HEK293 (cell line): ENCODE measurements at regions not wholly inside any gene's neighbourhood (a gene's known extent, or its start where the extent isn't known, plus 50 kb on each side); places are given as distances from the start of the nearest gene placed in this dataset.

Experiments
- CTCF ChIA-PET: fragments of 350-600 bp; formaldehyde crosslinking; extraction: SDS; loops from one replicate; lab custom pipeline; 2021; ENCODE audit warnings: antibody characterized with exemption; lab: Yijun Ruan, JAX
- POLR2A ChIA-PET: fragments of 300-600 bp; formaldehyde crosslinking; extraction: SDS; loops from one replicate; lab custom pipeline; 2020; ENCODE audit warnings: antibody characterized with exemption, inconsistent platforms; lab: Yijun Ruan, JAX
- H3K27ac ChIP-seq: fragments of 200-500 bp; sonication (Bioruptor generic); 2 replicates; pipeline ENCODE4 v1.5.1; 2014; ENCODE audit warnings: low read depth, low read length, control low read depth, inconsistent platforms; ENCODE audit errors: extremely low read depth
- H3K36me3 ChIP-seq, 2 experiments: fragments of 200-500 bp in 1 of 2; sonication (Bioruptor generic) in 1 of 2; 1 replicate in 1 of 2; 2 replicates in 1 of 2; pipeline ENCODE4 v1.5.1; 2014 to 2017; ENCODE audit warnings: inconsistent platforms in 2 of 2, low read length in 2 of 2; ENCODE audit not compliant: control insufficient read depth in 2 of 2, insufficient read depth in 1 of 2
- H3K4me1 ChIP-seq: fragments of 200-500 bp; sonication (Bioruptor generic); 2 replicates; pipeline ENCODE4 v1.5.1; 2014; ENCODE audit warnings: mild to moderate bottlenecking, low read length, inconsistent platforms; ENCODE audit not compliant: control insufficient read depth, insufficient read depth
- H3K4me3 ChIP-seq: 2 replicates; pipeline ENCODE4 v1.5.1; 2011; ENCODE audit warnings: low read depth, mild to moderate bottlenecking, control low read depth, low read length, moderate library complexity
- H3K9me3 ChIP-seq: fragments of 200-500 bp; sonication (Bioruptor generic); 2 replicates; pipeline ENCODE4 v1.5.1; 2014; ENCODE audit warnings: low read depth, low read length, inconsistent platforms; ENCODE audit not compliant: control insufficient read depth, insufficient read depth
- FEZF1 ChIP-seq: fragments of 450-650 bp; formaldehyde crosslinking; IDR thresholded peaks from 2 replicates; pipeline ENCODE4 v1.5.1; 2016; ENCODE audit warnings: missing biosample characterization, missing genetic modification characterization
- GLI4 ChIP-seq: fragments of 450-650 bp; formaldehyde crosslinking; IDR thresholded peaks from 2 replicates; pipeline ENCODE4 v1.5.1; 2016; ENCODE audit warnings: missing biosample characterization, missing genetic modification characterization
- PRDM6 ChIP-seq: fragments of 450-650 bp; formaldehyde crosslinking; IDR thresholded peaks from 2 replicates; pipeline ENCODE4 v1.5.1; 2017; ENCODE audit warnings: missing biosample characterization, missing genetic modification characterization
- SP2 ChIP-seq: fragments of 450-650 bp; formaldehyde crosslinking; IDR thresholded peaks from 2 replicates; pipeline ENCODE4 v1.5.1; 2016; ENCODE audit warnings: missing biosample characterization, missing genetic modification characterization
- ZBTB26 ChIP-seq: fragments of 450-650 bp; formaldehyde crosslinking; optimal IDR thresholded peaks from 2 replicates; pipeline ENCODE3; 2016; ENCODE audit warnings: missing biosample characterization, mild to moderate bottlenecking, missing genetic modification characterization
- ZBTB6 ChIP-seq: fragments of 450-650 bp; formaldehyde crosslinking; IDR thresholded peaks from 2 replicates; pipeline ENCODE4 v1.5.1; 2017; ENCODE audit warnings: missing biosample characterization, missing genetic modification characterization
- ZFP41 ChIP-seq: fragments of 450-650 bp; formaldehyde crosslinking; IDR thresholded peaks from 2 replicates; pipeline ENCODE4 v1.5.1; 2016; ENCODE audit warnings: missing biosample characterization, missing genetic modification characterization, borderline replicate concordance
- ZIC2 ChIP-seq: fragments of 450-650 bp; formaldehyde crosslinking; IDR thresholded peaks from 2 replicates; pipeline ENCODE4 v1.5.1; 2016; ENCODE audit warnings: missing biosample characterization, missing genetic modification characterization
- ZNF138 ChIP-seq: fragments of 450-650 bp; formaldehyde crosslinking; IDR thresholded peaks from 2 replicates; pipeline ENCODE4 v1.5.1; 2016; ENCODE audit warnings: missing biosample characterization, missing genetic modification characterization, borderline replicate concordance
- ZNF18 ChIP-seq: fragments of 450-650 bp; formaldehyde crosslinking; IDR thresholded peaks from 2 replicates; pipeline ENCODE4 v1.5.1; 2016; ENCODE audit warnings: missing biosample characterization, missing genetic modification characterization
- ZNF2 ChIP-seq: fragments of 450-650 bp; formaldehyde crosslinking; IDR thresholded peaks from 2 replicates; pipeline ENCODE4 v1.5.1; 2016; ENCODE audit warnings: missing biosample characterization, missing genetic modification characterization
- ZNF654 ChIP-seq: fragments of 450-650 bp; formaldehyde crosslinking; IDR thresholded peaks from 2 replicates; pipeline ENCODE4 v1.5.1; 2016; ENCODE audit warnings: low read depth, missing biosample characterization, missing genetic modification characterization
- ZNF707 ChIP-seq: fragments of 450-650 bp; formaldehyde crosslinking; IDR thresholded peaks from 2 replicates; pipeline ENCODE4 v1.5.1; 2016; ENCODE audit warnings: missing biosample characterization, missing genetic modification characterization
- ZNF777 ChIP-seq: fragments of 450-650 bp; formaldehyde crosslinking; IDR thresholded peaks from 2 replicates; pipeline ENCODE4 v1.5.1; 2017; ENCODE audit warnings: missing biosample characterization, missing genetic modification characterization, borderline replicate concordance

- Histone ChIP-seq H3K36me3 (no peaks in the 10 kb centered on the region), H3K4me1 (no peaks in the 10 kb centered on the region), H3K9me3 (no peaks in the 10 kb centered on the region), H3K4me3 (no peak overlapping the region), H3K27ac (no peak overlapping the region)
- POLR2A ChIA-PET = no interaction called here
- TF ChIP-seq ZBTB6 (tag by site-specific recombination) = no peak
- no peak for TF ChIP-seq ZNF707 (tag by site-specific recombination)
- no peak for TF ChIP-seq SP2
- TF ChIP-seq ZNF138 (tag by site-specific recombination) = no peak
- CTCF ChIA-PET = no interaction called here
These were observed 73.5 kb upstream of the CAMK2D start for GRCh38 chr4:113835005-113835404.

- Histone ChIP-seq H3K36me3 (no peaks in the 10 kb centered on the region), H3K4me1 (no peaks in the 10 kb centered on the region), H3K9me3 (no peaks in the 10 kb centered on the region), H3K27ac (no peak overlapping the region), H3K4me3 (no peak overlapping the region)
- CTCF ChIA-PET = no interaction called here
- POLR2A ChIA-PET = no interaction called here
- TF ChIP-seq PRDM6 (tag by site-specific recombination) (peak; percentile 44; the same call in 1 of the 2 replicates), ZNF777 (tag by site-specific recombination) (no peak), GLI4 (no peak), ZNF18 (tag by site-specific recombination) (no peak), ZFP41 (no peak)
These were observed 72.8 kb upstream of the CAMK2D start for GRCh38 chr4:113834298-113834697.

GRCh38 chr4:113832803-113833202 lies 71.3 kb upstream of the CAMK2D start:
- ChIA-PET CTCF (no interaction called here), POLR2A (no interaction called here)
- no peaks in the 10 kb centered on the region for H3K4me1 ChIP-seq
- no peak overlapping the region for H3K27ac ChIP-seq
- no peaks in the 10 kb centered on the region for H3K9me3 ChIP-seq
- TF ChIP-seq ZIC2 (tag by site-specific recombination) (no peak), FEZF1 (tag by site-specific recombination) (no peak), ZNF2 (tag by site-specific recombination) (no peak), ZNF654 (tag by site-specific recombination) (no peak), ZBTB26 (tag by site-specific recombination) (no peak)
- H3K36me3 ChIP-seq = no peaks in the 10 kb centered on the region
- H3K4me3 ChIP-seq = no peak overlapping the region
